ENCODE measurements at regions not wholly inside any gene's neighbourhood (a gene's known extent, or its start where the extent isn't known, plus 50 kb on each side); places are given as distances from the start of the nearest gene placed in this dataset.
"Not testable (repeated sequence)": the region's sequence is repeated elsewhere in the genome, so short reads cannot be mapped to it uniquely, and the experiment has no call there.

GRCh38 chr18:10086458-10087210 is 172.8 kb downstream of the VAPA start:
- DNase-seq: no peak

- no peak for DNase-seq
Observed at GRCh38 chr18:10088734-10089133, 174.9 kb downstream of the VAPA start.

GRCh38 chr18:10089881-10090280 is 176.1 kb downstream of the VAPA start:
- DNase-seq: no peak

- DNase-seq: no peak
Observed at GRCh38 chr18:10090668-10091067, 176.9 kb downstream of the VAPA start.

- DNase-seq: no peak
Observed at GRCh38 chr18:10093445-10093844, 179.6 kb downstream of the VAPA start.

- DNase-seq: no peak
Observed at GRCh38 chr18:10094154-10094553, 180.3 kb downstream of the VAPA start.

GRCh38 chr18:10094655-10095054 is 180.8 kb downstream of the VAPA start:
- no peak for DNase-seq

GRCh38 chr18:10095356-10095755 is 181.5 kb downstream of the VAPA start:
- no peak for DNase-seq

- no peak for DNase-seq
Observed at GRCh38 chr18:10099539-10100140, 185.8 kb downstream of the VAPA start.

GRCh38 chr18:10100196-10100595 is 186.4 kb downstream of the VAPA start:
- no peak for DNase-seq

- peak; percentile 43 for DNase-seq
Observed at GRCh38 chr18:10100941-10101701, 187.3 kb downstream of the VAPA start.

GRCh38 chr18:10101729-10102128 is 187.9 kb downstream of the VAPA start:
- no peak for DNase-seq

- DNase-seq: not testable (repeated sequence)
Observed at GRCh38 chr18:10105118-10105517, 191.3 kb downstream of the VAPA start.

GRCh38 chr18:10111191-10111590 is 197.4 kb downstream of the VAPA start:
- DNase-seq: no peak

- DNase-seq: no peak
Observed at GRCh38 chr18:10111944-10112343, 198.1 kb downstream of the VAPA start.

GRCh38 chr18:10113121-10114022 is 199.6 kb downstream of the VAPA start:
- no peak for DNase-seq

GRCh38 chr18:10114717-10115463 is 201.1 kb downstream of the VAPA start:
- DNase-seq: no peak

GRCh38 chr18:10116574-10116973 is 202.8 kb downstream of the VAPA start:
- DNase-seq: no peak

GRCh38 chr18:10119528-10119927 is 205.7 kb downstream of the VAPA start:
- DNase-seq: no peak

- DNase-seq: no peak
Observed at GRCh38 chr18:10119991-10120390, 206.2 kb downstream of the VAPA start.

GRCh38 chr18:10120622-10121021 is 206.8 kb downstream of the VAPA start:
- DNase-seq: no peak

GRCh38 chr18:10121028-10121427 is 207.2 kb downstream of the VAPA start:
- DNase-seq: no peak

Data from NCI-H1092 (cell line).